ENCODE measurements at regions not wholly inside any gene's neighbourhood (a gene's known extent, or its start where the extent isn't known, plus 50 kb on each side); places are given as distances from the start of the nearest gene placed in this dataset.
"Not testable (repeated sequence)": the region's sequence is repeated elsewhere in the genome, so short reads cannot be mapped to it uniquely, and the experiment has no call there.

- DNase-seq (no peak), ATAC-seq (no peak)
- H3K4me1 ChIP-seq: no peaks in the 10 kb centered on the region
- no peak overlapping the region for H3K27ac ChIP-seq
- TF ChIP-seq, protein P1, sequence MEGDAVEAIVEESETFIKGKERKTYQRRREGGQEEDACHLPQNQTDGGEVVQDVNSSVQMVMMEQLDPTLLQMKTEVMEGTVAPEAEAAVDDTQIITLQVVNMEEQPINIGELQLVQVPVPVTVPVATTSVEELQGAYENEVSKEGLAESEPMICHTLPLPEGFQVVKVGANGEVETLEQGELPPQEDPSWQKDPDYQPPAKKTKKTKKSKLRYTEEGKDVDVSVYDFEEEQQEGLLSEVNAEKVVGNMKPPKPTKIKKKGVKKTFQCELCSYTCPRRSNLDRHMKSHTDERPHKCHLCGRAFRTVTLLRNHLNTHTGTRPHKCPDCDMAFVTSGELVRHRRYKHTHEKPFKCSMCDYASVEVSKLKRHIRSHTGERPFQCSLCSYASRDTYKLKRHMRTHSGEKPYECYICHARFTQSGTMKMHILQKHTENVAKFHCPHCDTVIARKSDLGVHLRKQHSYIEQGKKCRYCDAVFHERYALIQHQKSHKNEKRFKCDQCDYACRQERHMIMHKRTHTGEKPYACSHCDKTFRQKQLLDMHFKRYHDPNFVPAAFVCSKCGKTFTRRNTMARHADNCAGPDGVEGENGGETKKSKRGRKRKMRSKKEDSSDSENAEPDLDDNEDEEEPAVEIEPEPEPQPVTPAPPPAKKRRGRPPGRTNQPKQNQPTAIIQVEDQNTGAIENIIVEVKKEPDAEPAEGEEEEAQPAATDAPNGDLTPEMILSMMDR (IDR thresholded peaks at IDR 0.05): no peak
- TF ChIP-seq POLR2A (IDR thresholded peaks at IDR 0.05): no peak
- intact Hi-C loops (cut with DNase I): no loop called here
- no peaks in the 10 kb centered on the region for H3K36me3 ChIP-seq (replicated peaks in 1 of 2; ENCODE audit: insufficient read depth in 1 of 2, low read depth in 2 of 2)
- no peaks in the 10 kb centered on the region for H3K9me3 ChIP-seq
- no peak overlapping the region for H3K4me3 ChIP-seq
- no peaks in the 10 kb centered on the region for H3K27me3 ChIP-seq
- 6 to 11% methylated on average over 2 of the region's 2 CpGs for WGBS, 2 donors
These were observed 431.2 kb downstream of the SOX2 start for GRCh38 chr3:182142928-182143327.

DNA sequence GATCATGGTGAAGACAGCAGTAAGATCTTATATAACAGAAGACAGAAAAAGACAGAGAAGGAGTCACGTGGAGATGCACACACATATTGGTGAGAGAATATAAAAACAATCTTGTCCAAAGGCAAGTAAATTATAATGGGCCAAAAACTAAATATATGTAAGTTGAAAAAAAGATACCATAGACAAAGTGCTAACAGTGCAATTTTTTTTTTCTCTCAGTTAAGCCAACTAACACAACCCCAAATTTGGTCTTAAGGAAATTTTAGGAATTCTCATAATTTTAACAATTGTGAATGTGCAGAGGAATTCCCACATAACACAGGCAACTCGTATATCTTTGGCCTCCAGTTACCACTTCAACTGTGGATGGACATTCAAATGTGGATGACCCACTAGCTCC lies 432.2 kb downstream of the SOX2 start:
- no peaks in the 10 kb centered on the region for H3K36me3 ChIP-seq (replicated peaks in 1 of 2; ENCODE audit: insufficient read depth in 1 of 2, low read depth in 2 of 2)
- no peak overlapping the region for H3K4me3 ChIP-seq
- WGBS, 2 donors: 43 to 49% methylated on average over 2 of the region's 2 CpGs
- intact Hi-C loops (cut with DNase I): no loop called here
- ATAC-seq (no peak), DNase-seq (no peak)
- no peaks in the 10 kb centered on the region for H3K9me3 ChIP-seq
- no peak overlapping the region for H3K27ac ChIP-seq
- TF ChIP-seq, protein P1 (IDR thresholded peaks at IDR 0.05): no peak
- TF ChIP-seq POLR2A (IDR thresholded peaks at IDR 0.05): no peak
- H3K27me3 ChIP-seq: no peaks in the 10 kb centered on the region
- no peaks in the 10 kb centered on the region for H3K4me1 ChIP-seq

DNA sequence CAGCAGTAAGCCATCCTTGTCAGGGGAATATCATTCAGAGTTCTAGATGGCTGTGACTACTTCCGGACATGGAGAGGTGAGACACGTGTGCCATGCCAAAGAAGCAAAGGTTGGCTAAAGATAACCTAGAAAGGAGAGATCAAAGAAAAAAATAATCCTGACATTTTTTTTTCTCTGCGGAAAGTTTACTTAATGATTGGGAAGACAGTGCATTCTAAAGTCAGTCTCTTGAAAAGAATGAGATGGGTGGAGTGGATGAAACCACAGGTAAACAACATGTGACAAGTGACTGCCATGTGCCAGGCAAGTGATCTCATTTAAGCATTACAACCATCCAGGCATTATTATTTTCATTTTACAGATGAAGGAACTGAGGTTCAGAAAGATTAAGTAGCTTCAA lies 436.6 kb downstream of the SOX2 start:
- H3K4me1 ChIP-seq: no peaks in the 10 kb centered on the region
- H3K27me3 ChIP-seq: no peaks in the 10 kb centered on the region
- H3K36me3 ChIP-seq (replicated peaks in 1 of 2; ENCODE audit: insufficient read depth in 1 of 2, low read depth in 2 of 2): no peaks in the 10 kb centered on the region
- ATAC-seq: no peak
- no peak overlapping the region for H3K4me3 ChIP-seq
- TF ChIP-seq POLR2A (IDR thresholded peaks at IDR 0.05): no peak
- TF ChIP-seq, protein P1 (IDR thresholded peaks at IDR 0.05): no peak
- intact Hi-C loops (cut with DNase I): no loop called here
- H3K27ac ChIP-seq: no peak overlapping the region
- no peak for DNase-seq
- WGBS, 2 donors: 26 to 44% methylated on average over 3 of the region's 3 CpGs
- no peaks in the 10 kb centered on the region for H3K9me3 ChIP-seq

DNA sequence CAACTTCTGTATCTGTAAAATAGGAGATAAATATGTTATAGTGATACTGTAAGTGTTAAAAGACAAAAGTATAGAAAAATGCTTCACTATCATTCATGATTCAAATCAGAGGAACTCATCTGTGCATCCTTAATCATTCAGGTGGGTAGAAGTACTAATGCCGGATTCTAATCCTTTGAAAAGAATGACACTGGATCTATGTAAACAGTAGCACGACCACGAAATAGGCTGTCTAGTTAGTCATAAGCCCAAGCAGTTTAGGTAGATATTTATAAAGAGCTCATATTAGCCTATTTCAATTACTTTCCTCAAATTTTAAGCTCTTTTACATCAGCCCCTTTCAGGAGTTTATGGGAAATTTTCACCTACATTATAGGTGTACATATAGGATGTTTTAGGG lies 437.9 kb downstream of the SOX2 start:
- H3K27me3 ChIP-seq: no peaks in the 10 kb centered on the region
- H3K27ac ChIP-seq: no peak overlapping the region
- 13 to 22% methylated on average over 3 of the region's 3 CpGs for WGBS, 2 donors
- DNase-seq (no peak), ATAC-seq (no peak)
- H3K9me3 ChIP-seq: no peaks in the 10 kb centered on the region
- no peak overlapping the region for H3K4me3 ChIP-seq
- no peaks in the 10 kb centered on the region for H3K36me3 ChIP-seq (replicated peaks in 1 of 2; ENCODE audit: insufficient read depth in 1 of 2, low read depth in 2 of 2)
- TF ChIP-seq POLR2A (IDR thresholded peaks at IDR 0.05): no peak
- TF ChIP-seq, protein P1 (IDR thresholded peaks at IDR 0.05): no peak
- intact Hi-C loops (cut with DNase I): no loop called here
- no peaks in the 10 kb centered on the region for H3K4me1 ChIP-seq

DNA sequence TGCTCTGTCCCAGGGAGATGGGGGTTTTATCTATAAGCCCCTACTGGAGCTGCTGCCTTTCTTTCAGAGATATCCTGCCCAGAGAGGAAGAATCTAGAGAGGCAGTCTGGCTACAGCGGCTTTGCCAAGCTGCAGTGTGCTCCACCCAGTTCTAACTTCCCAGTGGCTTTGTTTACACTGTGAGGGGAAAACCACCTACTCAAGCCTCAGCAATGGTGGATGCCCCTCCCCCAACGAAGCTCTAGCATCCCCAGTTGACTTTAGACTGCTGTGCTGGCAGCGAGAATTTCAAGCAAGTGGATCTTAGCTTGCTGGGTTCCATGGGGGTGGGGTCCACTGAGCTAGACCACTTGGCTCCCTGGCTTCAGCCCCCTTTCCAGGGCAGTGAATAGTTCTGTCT lies 444.6 kb downstream of the SOX2 start:
- ATAC-seq; H3K4me1 ChIP-seq; H3K9me3 ChIP-seq; intact Hi-C loops (cut with DNase I); H3K27ac ChIP-seq; H3K27me3 ChIP-seq; H3K36me3 ChIP-seq (replicated peaks in 1 of 2; ENCODE audit: insufficient read depth in 1 of 2, low read depth in 2 of 2); H3K4me3 ChIP-seq; DNase-seq: not testable (repeated sequence)
- 57 to 90% methylated on average over 2 to 3 of the region's 3 CpGs for WGBS, 2 donors

Data from body of pancreas (tissue), 4 donors.